Mammary epithelial cell (primary cell): ENCODE measurements at regions not wholly inside any gene's neighbourhood (a gene's known extent, or its start where the extent isn't known, plus 50 kb on each side); places are given as distances from the start of the nearest gene placed in this dataset.

ENCODE experiments used
- EZH2 ChIP-seq: IDR thresholded peaks from 2 replicates; pipeline ENCODE4 v1.6.1; 2012; ENCODE audit warnings: low read length, inconsistent platforms, borderline replicate concordance
- TF ChIP-seq, protein P1 (sequence below), 2 donors: IDR thresholded peaks in 1 of 2; conservative IDR thresholded peaks in 1 of 2; 2 replicates each; pipeline ENCODE4 v1.5.1; 2011 to 2012; ENCODE audit warnings: inconsistent platforms in 2 of 2, low read length in 2 of 2, mild to moderate bottlenecking in 2 of 2, control low read depth in 1 of 2, low read depth in 1 of 2; ENCODE audit not compliant: insufficient read depth in 1 of 2; ENCODE audit errors: extremely low read depth in 1 of 2

DNA sequence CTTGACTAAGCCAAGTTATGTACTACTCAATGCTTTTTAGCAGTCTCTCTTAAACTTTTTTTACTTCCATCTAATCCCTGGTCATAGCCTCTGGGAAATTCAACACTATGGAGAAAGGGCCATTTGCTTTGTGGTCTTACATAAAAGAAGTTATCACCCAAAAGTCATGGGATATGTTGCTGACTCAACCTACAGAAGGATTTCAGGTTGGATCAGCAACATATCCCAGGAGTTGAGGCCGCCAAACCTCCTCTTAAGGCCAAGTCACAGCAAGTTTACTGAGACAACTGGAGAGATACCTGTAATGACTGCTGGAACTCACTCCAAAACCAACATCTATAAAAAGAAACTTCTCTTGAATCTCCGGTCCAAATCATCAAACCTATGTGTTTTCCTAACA, 141.1 kb downstream of the IRS1 start:
- TF ChIP-seq, protein P1, sequence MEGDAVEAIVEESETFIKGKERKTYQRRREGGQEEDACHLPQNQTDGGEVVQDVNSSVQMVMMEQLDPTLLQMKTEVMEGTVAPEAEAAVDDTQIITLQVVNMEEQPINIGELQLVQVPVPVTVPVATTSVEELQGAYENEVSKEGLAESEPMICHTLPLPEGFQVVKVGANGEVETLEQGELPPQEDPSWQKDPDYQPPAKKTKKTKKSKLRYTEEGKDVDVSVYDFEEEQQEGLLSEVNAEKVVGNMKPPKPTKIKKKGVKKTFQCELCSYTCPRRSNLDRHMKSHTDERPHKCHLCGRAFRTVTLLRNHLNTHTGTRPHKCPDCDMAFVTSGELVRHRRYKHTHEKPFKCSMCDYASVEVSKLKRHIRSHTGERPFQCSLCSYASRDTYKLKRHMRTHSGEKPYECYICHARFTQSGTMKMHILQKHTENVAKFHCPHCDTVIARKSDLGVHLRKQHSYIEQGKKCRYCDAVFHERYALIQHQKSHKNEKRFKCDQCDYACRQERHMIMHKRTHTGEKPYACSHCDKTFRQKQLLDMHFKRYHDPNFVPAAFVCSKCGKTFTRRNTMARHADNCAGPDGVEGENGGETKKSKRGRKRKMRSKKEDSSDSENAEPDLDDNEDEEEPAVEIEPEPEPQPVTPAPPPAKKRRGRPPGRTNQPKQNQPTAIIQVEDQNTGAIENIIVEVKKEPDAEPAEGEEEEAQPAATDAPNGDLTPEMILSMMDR (conservative IDR thresholded peaks at IDR 0.05 in 1 of 2, IDR thresholded peaks at IDR 0.05 in 1 of 2; ENCODE audit: extremely low read depth in 1 of 2, insufficient read depth in 1 of 2, low read depth in 1 of 2, low read length in 2 of 2), result no peak
- no peak for TF ChIP-seq EZH2
